OCI-LY7 (cell line): ENCODE measurements at regions not wholly inside any gene's neighbourhood (a gene's known extent, or its start where the extent isn't known, plus 50 kb on each side); places are given as distances from the start of the nearest gene placed in this dataset.
A peak's percentile ranks its signal among the peaks of the same experiment; 100 is the strongest.

Experiments
- CTCF ChIP-seq: fragments of 200-600 bp; sonication (generic); conservative IDR thresholded peaks from 2 replicates; pipeline ENCODE4 v1.5.1; 2014; ENCODE audit warnings: mild to moderate bottlenecking, antibody characterized with exemption, low read length, moderate library complexity, mixed read lengths
- EZH2phosphoT487 ChIP-seq: fragments of 200-600 bp; sonication (generic); IDR thresholded peaks from 2 replicates; pipeline ENCODE4 v1.6.1; 2018; ENCODE audit warnings: low read depth, borderline replicate concordance, mild to moderate bottlenecking, mixed run types, antibody characterized with exemption, low read length, moderate library complexity, mixed read lengths

- TF ChIP-seq CTCF (peak; percentile 29), EZH2phosphoT487 (no peak)
Observed at GRCh38 chrX:40298572-40299479, 201.1 kb upstream of the BCOR start.
